Parathyroid adenoma (tissue), 2 donors: ENCODE measurements at regions not wholly inside any gene's neighbourhood (a gene's known extent, or its start where the extent isn't known, plus 50 kb on each side); places are given as distances from the start of the nearest gene placed in this dataset.

Source experiments
- H2AFZ ChIP-seq: fragments of 300-600 bp; sonication (generic); one replicate; pipeline ENCODE4 v1.7.0; 2017; ENCODE audit warnings: antibody characterized with exemption, mild to moderate bottlenecking
- H3K27ac ChIP-seq: fragments of 300-600 bp; sonication (generic); one replicate; pipeline ENCODE4 v1.7.0; 2017
- H3K27me3 ChIP-seq: fragments of 300-600 bp; sonication (generic); one replicate; pipeline ENCODE4 v1.7.0; 2017; ENCODE audit warnings: low read length; ENCODE audit not compliant: control insufficient read depth, insufficient read depth
- H3K36me3 ChIP-seq: fragments of 300-600 bp; sonication (generic); one replicate; pipeline ENCODE4 v1.7.0; 2017; ENCODE audit warnings: low read length; ENCODE audit not compliant: control insufficient read depth, insufficient read depth
- H3K4me1 ChIP-seq: fragments of 300-600 bp; sonication (generic); one replicate; pipeline ENCODE4 v1.7.0; 2017; ENCODE audit warnings: control low read depth
- H3K4me2 ChIP-seq: fragments of 300-600 bp; sonication (generic); one replicate; pipeline ENCODE4 v1.7.0; 2017; ENCODE audit warnings: low read length
- H3K4me3 ChIP-seq: fragments of 300-600 bp; sonication (generic); one replicate; pipeline ENCODE4 v1.7.0; 2017; ENCODE audit warnings: low read depth, low read length
- H3K79me2 ChIP-seq: fragments of 300-600 bp; sonication (generic); one replicate; pipeline ENCODE4 v1.7.0; 2017; ENCODE audit warnings: control low read depth
- H3K9ac ChIP-seq: fragments of 300-600 bp; sonication (generic); one replicate; pipeline ENCODE4 v1.7.0; 2017; ENCODE audit warnings: mild to moderate bottlenecking
- H3K9me3 ChIP-seq: fragments of 300-600 bp; sonication (generic); one replicate; pipeline ENCODE4 v1.7.0; 2017; ENCODE audit warnings: low read length; ENCODE audit not compliant: control insufficient read depth
- TF ChIP-seq, protein P1 (sequence below): fragments of 300-600 bp; sonication (generic); IDR thresholded peaks from one replicate; pipeline ENCODE4 v1.7.0; 2017; ENCODE audit warnings: antibody characterized with exemption, mild to moderate bottlenecking
- donor health status: primary hyperparathyroidism.

GRCh38 chr4:187613089-187613839 is 382.3 kb upstream of the ZFP42 start:
- Histone ChIP-seq H3K27me3 (no peaks in the 10 kb centered on the region), H3K4me3 (no peak overlapping the region), H2AFZ (no peak overlapping the region), H3K4me1 (no peaks in the 10 kb centered on the region), H3K79me2 (no peaks in the 10 kb centered on the region), H3K27ac (no peak overlapping the region), H3K9ac (no peak overlapping the region), H3K9me3 (no peaks in the 10 kb centered on the region), H3K36me3 (no peaks in the 10 kb centered on the region), H3K4me2 (no peak overlapping the region)
- TF ChIP-seq, protein P1, sequence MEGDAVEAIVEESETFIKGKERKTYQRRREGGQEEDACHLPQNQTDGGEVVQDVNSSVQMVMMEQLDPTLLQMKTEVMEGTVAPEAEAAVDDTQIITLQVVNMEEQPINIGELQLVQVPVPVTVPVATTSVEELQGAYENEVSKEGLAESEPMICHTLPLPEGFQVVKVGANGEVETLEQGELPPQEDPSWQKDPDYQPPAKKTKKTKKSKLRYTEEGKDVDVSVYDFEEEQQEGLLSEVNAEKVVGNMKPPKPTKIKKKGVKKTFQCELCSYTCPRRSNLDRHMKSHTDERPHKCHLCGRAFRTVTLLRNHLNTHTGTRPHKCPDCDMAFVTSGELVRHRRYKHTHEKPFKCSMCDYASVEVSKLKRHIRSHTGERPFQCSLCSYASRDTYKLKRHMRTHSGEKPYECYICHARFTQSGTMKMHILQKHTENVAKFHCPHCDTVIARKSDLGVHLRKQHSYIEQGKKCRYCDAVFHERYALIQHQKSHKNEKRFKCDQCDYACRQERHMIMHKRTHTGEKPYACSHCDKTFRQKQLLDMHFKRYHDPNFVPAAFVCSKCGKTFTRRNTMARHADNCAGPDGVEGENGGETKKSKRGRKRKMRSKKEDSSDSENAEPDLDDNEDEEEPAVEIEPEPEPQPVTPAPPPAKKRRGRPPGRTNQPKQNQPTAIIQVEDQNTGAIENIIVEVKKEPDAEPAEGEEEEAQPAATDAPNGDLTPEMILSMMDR = no peak

- H3K36me3 ChIP-seq = no peaks in the 10 kb centered on the region
- no peak overlapping the region for H3K4me2 ChIP-seq
- no peaks in the 10 kb centered on the region for H3K9me3 ChIP-seq
- TF ChIP-seq, protein P1 = no peak
- no peak overlapping the region for H2AFZ ChIP-seq
- H3K4me3 ChIP-seq = no peak overlapping the region
- no peak overlapping the region for H3K9ac ChIP-seq
- H3K79me2 ChIP-seq = no peaks in the 10 kb centered on the region
- H3K27me3 ChIP-seq = no peaks in the 10 kb centered on the region
- no peak overlapping the region for H3K27ac ChIP-seq
- H3K4me1 ChIP-seq = no peaks in the 10 kb centered on the region
Measured at GRCh38 chr4:187615972-187616371, 379.6 kb upstream of the ZFP42 start.

DNA sequence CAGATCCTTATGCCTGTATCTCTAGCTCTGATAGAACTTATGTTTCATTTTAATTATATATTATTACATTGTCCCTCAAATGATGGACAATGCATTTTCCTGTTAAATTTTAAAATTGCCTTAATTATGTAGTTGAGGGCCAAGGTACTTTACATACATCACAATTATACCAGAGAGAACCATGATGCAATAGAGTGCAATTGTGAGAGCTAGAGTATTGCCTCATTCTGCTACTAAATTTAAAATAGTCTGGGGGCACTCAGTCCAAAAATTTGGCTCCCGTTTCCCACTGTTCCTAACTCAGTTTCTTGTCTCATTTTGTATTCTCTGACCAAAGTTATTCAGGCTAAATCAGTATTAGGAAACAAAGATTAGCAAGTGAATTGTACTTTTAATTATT is 378.5 kb upstream of the ZFP42 start:
- no peaks in the 10 kb centered on the region for H3K36me3 ChIP-seq
- no peaks in the 10 kb centered on the region for H3K9me3 ChIP-seq
- no peak overlapping the region for H3K9ac ChIP-seq
- no peak overlapping the region for H3K27ac ChIP-seq
- no peak overlapping the region for H3K4me2 ChIP-seq
- H2AFZ ChIP-seq = no peak overlapping the region
- TF ChIP-seq, protein P1 = no peak
- no peaks in the 10 kb centered on the region for H3K27me3 ChIP-seq
- no peaks in the 10 kb centered on the region for H3K4me1 ChIP-seq
- H3K4me3 ChIP-seq = no peak overlapping the region
- H3K79me2 ChIP-seq = no peaks in the 10 kb centered on the region

- no peaks in the 10 kb centered on the region for H3K27me3 ChIP-seq
- no peak overlapping the region for H3K9ac ChIP-seq
- no peaks in the 10 kb centered on the region for H3K4me1 ChIP-seq
- no peaks in the 10 kb centered on the region for H3K79me2 ChIP-seq
- no peak overlapping the region for H3K4me3 ChIP-seq
- H3K27ac ChIP-seq = no peak overlapping the region
- H3K36me3 ChIP-seq = no peaks in the 10 kb centered on the region
- H2AFZ ChIP-seq = no peak overlapping the region
- TF ChIP-seq, protein P1 = no peak
- no peak overlapping the region for H3K4me2 ChIP-seq
- H3K9me3 ChIP-seq = no peaks in the 10 kb centered on the region
Measured at GRCh38 chr4:187618701-187619281, 376.8 kb upstream of the ZFP42 start.

- no peaks in the 10 kb centered on the region for H3K4me1 ChIP-seq
- TF ChIP-seq, protein P1 = no peak
- H2AFZ ChIP-seq = no peak overlapping the region
Measured at GRCh38 chr4:187619319-187619718, 376.3 kb upstream of the ZFP42 start.

More at GRCh38 chr4:187619319-187619718, 376.3 kb upstream of the ZFP42 start:
- no peaks in the 10 kb centered on the region for H3K9me3 ChIP-seq
- no peaks in the 10 kb centered on the region for H3K36me3 ChIP-seq
- H3K79me2 ChIP-seq = no peaks in the 10 kb centered on the region
- H3K9ac ChIP-seq = no peak overlapping the region
- H3K27ac ChIP-seq = no peak overlapping the region
- no peak overlapping the region for H3K4me2 ChIP-seq
- H3K4me3 ChIP-seq = no peak overlapping the region
- no peaks in the 10 kb centered on the region for H3K27me3 ChIP-seq
